ENCODE measurements at regions not wholly inside any gene's neighbourhood (a gene's known extent, or its start where the extent isn't known, plus 50 kb on each side); places are given as distances from the start of the nearest gene placed in this dataset.
"Not testable (repeated sequence)": the region's sequence is repeated elsewhere in the genome, so short reads cannot be mapped to it uniquely, and the experiment has no call there.

DNA sequence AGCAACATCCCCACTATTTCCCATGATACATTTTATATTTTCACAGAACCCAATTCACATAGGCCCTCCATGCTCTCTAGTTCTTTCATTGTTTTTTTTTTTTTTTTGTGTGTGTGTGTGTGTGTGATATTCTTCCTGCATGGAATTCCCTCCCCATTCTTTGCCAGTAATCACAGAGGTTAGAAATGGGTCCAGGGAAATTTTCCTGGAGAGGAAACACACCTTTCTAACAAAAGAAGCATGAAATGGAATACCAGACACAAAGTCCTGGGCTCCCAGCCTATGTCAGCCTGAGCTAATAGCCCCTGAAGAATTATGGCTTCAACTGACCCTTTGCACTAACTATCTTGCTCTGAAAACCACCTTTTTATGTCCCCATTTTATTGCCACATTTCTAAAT, 194.2 kb upstream of the NT5E start:
- Histone ChIP-seq H3K36me3 (ENCODE audit: insufficient read depth, low read length) (no peaks in the 10 kb centered on the region), H3K27me3 (ENCODE audit: insufficient read depth, low read length) (peaks cover 2% of the 10 kb centered on the region; the same call in 1 of the 2 replicates), H3K4me3 (ENCODE audit: low read depth, low read length) (no peak overlapping the region), H3K4me1 (ENCODE audit: control insufficient read depth, insufficient read depth, low read length, unreplicated experiment) (no peaks in the 10 kb centered on the region), H3K27ac (ENCODE audit: low read depth, low read length) (no peak overlapping the region), H3K79me2 (ENCODE audit: control insufficient read depth, insufficient read depth, low read length, unreplicated experiment) (no peaks in the 10 kb centered on the region), H2AFZ (ENCODE audit: low read length, unreplicated experiment) (no peak overlapping the region)

DNA sequence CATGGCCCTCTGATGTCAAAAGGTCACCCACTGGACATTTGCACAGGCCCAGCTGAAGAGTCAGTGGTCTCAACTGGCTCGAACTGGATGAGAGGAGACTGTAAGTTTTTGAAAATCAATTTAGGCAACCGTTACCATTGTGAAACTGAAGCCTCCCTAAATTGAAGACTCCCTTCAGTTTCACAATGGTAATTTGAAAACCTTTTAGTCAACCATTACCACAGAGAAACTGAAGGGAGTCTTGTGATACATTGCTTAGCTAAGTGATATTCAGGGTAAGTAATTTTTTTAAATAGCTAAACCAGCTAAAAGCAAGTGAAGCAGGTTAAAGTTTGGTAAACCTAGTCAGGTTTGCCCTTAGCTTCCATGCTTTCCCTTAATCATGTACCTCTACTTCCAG, 197.3 kb upstream of the NT5E start:
- no peak overlapping the region for H3K4me3 ChIP-seq (ENCODE audit: low read depth, low read length)
- H3K27me3 ChIP-seq (ENCODE audit: insufficient read depth, low read length) = no peaks in the 10 kb centered on the region
- H3K4me1 ChIP-seq (ENCODE audit: control insufficient read depth, insufficient read depth, low read length, unreplicated experiment) = no peaks in the 10 kb centered on the region
- H3K27ac ChIP-seq (ENCODE audit: low read depth, low read length) = no peak overlapping the region
- no peaks in the 10 kb centered on the region for H3K79me2 ChIP-seq (ENCODE audit: control insufficient read depth, insufficient read depth, low read length, unreplicated experiment)
- H3K36me3 ChIP-seq (ENCODE audit: insufficient read depth, low read length) = no peaks in the 10 kb centered on the region
- H2AFZ ChIP-seq (ENCODE audit: low read length, unreplicated experiment) = no peak overlapping the region

DNA sequence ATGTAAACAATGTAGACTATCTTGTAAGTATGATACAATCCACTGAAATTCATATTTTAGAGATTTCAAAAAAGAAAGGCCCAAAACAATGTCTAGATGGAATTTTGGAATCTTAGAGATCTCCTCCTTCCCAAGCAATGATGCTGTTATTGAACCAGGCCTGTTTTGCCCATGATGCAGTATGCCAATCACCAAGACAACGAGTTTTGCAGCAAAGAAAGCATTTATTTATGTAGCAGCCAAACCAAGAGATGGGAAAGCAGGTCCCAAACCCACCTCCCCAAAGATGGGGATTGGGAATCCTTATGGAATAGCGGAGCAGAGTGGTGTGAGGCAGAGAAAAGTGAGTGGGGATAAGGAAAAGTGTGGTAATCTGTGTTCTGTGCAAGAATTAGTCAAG, 197.8 kb upstream of the NT5E start:
- Histone ChIP-seq H2AFZ (ENCODE audit: low read length, unreplicated experiment) (no peak overlapping the region), H3K27ac (ENCODE audit: low read depth, low read length) (no peak overlapping the region)

DNA sequence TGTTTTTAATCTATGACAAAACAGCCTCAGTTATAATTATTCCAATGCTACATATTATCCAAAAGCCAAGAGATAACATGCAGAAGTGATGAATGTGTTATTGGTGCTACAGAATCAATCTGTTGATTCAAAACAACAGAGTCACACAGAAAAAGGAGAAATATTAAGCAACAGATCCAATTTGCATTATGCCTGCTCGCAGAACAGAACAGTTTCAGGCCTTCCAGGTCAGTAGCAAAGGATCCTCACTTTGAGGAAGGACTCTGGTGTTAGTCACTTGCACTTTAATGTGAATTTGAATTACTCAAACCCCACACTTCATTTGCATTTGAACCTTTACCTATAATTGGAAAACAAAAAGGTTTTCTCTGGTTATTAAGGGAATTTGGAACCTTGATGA, 198.6 kb upstream of the NT5E start:
- Histone ChIP-seq H3K27me3 (ENCODE audit: insufficient read depth, low read length) (no peaks in the 10 kb centered on the region), H3K27ac (ENCODE audit: low read depth, low read length) (no peak overlapping the region), H3K4me1 (ENCODE audit: control insufficient read depth, insufficient read depth, low read length, unreplicated experiment) (no peaks in the 10 kb centered on the region), H2AFZ (ENCODE audit: low read length, unreplicated experiment) (no peak overlapping the region), H3K4me3 (ENCODE audit: low read depth, low read length) (no peak overlapping the region), H3K36me3 (ENCODE audit: insufficient read depth, low read length) (no peaks in the 10 kb centered on the region), H3K79me2 (ENCODE audit: control insufficient read depth, insufficient read depth, low read length, unreplicated experiment) (no peaks in the 10 kb centered on the region)

More for the DNA sequence above, 197.8 kb upstream of the NT5E start:
- no peaks in the 10 kb centered on the region for H3K27me3 ChIP-seq (ENCODE audit: insufficient read depth, low read length)
- H3K4me1 ChIP-seq (ENCODE audit: control insufficient read depth, insufficient read depth, low read length, unreplicated experiment) = no peaks in the 10 kb centered on the region
- no peaks in the 10 kb centered on the region for H3K36me3 ChIP-seq (ENCODE audit: insufficient read depth, low read length)
- H3K79me2 ChIP-seq (ENCODE audit: control insufficient read depth, insufficient read depth, low read length, unreplicated experiment) = no peaks in the 10 kb centered on the region
- H3K4me3 ChIP-seq (ENCODE audit: low read depth, low read length) = no peak overlapping the region

DNA sequence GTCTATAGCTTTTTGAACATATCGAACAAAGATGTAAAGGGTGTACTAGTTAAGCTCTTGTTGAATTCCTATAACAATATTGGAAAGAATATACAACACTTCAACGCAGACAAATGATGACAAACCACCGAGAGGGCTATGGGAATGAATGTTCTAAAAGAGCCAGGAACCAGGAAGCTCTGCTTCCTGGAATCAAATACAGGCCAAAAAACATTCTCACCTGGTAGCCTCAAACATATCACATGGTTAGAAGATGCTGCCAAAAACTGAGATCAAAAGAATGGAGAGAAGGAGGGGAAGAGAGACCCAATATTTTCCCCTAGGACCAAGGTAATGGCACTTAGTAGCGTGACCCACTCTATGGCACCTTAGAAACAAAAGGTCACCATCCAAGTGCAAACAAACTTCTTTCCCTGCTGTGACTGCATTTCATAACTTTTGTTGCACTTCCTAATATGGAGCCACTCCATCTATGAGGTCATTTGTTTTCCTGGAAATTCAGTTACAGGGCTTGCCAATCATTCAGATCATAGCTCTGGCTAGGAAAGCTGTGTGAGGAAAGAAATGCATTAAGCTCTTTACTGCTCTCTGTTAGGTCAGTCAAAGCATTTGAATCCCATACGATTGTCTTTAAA, 199.2 kb upstream of the NT5E start:
- Histone ChIP-seq H3K4me3 (ENCODE audit: low read depth, low read length) (no peak overlapping the region), H3K27ac (ENCODE audit: low read depth, low read length) (no peak overlapping the region), H2AFZ (ENCODE audit: low read length, unreplicated experiment) (no peak overlapping the region), H3K36me3 (ENCODE audit: insufficient read depth, low read length) (no peaks in the 10 kb centered on the region), H3K79me2 (ENCODE audit: control insufficient read depth, insufficient read depth, low read length, unreplicated experiment) (no peaks in the 10 kb centered on the region), H3K27me3 (ENCODE audit: insufficient read depth, low read length) (no peaks in the 10 kb centered on the region), H3K4me1 (ENCODE audit: control insufficient read depth, insufficient read depth, low read length, unreplicated experiment) (no peaks in the 10 kb centered on the region)

DNA sequence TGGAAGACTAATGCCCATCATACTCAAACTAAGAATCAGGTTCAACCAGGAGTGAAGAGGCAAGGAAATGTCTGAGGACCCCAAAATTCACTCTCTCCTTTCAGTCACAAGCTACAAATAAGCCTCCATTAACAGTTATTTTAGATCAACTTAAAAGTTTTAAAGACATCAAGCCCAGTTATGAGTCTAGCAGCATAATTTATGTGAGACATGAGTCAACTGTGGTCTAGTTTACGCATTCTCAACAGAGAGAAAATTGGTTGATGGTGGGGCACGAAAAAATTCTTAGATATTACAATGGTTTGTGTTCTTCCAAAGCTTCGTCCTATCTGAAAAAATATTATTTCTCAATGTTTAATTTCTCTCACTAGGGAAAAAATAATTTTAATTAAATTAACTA, 204.9 kb upstream of the NT5E start:
- Histone ChIP-seq H3K27me3 (ENCODE audit: insufficient read depth, low read length) (no peaks in the 10 kb centered on the region), H3K4me3 (ENCODE audit: low read depth, low read length) (no peak overlapping the region), H3K36me3 (ENCODE audit: insufficient read depth, low read length) (no peaks in the 10 kb centered on the region)

DNA sequence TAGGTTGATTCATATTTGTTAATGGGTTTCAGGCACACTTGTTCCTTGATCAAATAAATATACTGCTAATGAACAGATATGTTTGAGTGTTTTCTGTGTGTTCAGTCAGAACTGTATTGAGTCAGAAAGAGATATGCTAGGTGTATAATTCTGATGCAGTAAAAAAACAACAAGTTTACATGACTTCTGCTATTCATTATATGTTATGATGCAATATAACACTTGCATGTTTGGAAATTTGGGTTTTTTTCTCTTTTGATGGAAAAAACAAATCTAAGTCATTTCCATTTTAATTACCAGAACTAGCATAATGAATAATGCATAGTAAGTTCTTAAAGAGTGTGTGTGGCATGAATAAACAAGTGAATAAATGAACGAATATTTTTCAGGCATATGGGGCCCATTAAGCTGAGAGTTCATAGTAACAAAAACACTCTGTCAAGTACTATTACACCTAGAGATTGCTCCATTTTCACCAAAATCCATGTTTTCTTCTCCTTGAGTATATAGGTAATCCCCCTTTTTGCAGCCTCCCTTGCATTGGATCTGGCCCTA, 208.3 kb upstream of the NT5E start:
- Histone ChIP-seq H3K36me3 (ENCODE audit: insufficient read depth, low read length) (no peaks in the 10 kb centered on the region), H3K27ac (ENCODE audit: low read depth, low read length) (no peak overlapping the region), H3K4me1 (ENCODE audit: control insufficient read depth, insufficient read depth, low read length, unreplicated experiment) (peaks cover 4% of the 10 kb centered on the region), H3K4me3 (ENCODE audit: low read depth, low read length) (no peak overlapping the region), H3K79me2 (ENCODE audit: control insufficient read depth, insufficient read depth, low read length, unreplicated experiment) (no peaks in the 10 kb centered on the region), H3K27me3 (ENCODE audit: insufficient read depth, low read length) (no peaks in the 10 kb centered on the region), H2AFZ (ENCODE audit: low read length, unreplicated experiment) (no peak overlapping the region)

More for the DNA sequence above, 204.9 kb upstream of the NT5E start:
- Histone ChIP-seq H2AFZ (ENCODE audit: low read length, unreplicated experiment) (no peak overlapping the region), H3K4me1 (ENCODE audit: control insufficient read depth, insufficient read depth, low read length, unreplicated experiment) (peaks cover 4% of the 10 kb centered on the region), H3K79me2 (ENCODE audit: control insufficient read depth, insufficient read depth, low read length, unreplicated experiment) (no peaks in the 10 kb centered on the region), H3K27ac (ENCODE audit: low read depth, low read length) (no peak overlapping the region)

DNA sequence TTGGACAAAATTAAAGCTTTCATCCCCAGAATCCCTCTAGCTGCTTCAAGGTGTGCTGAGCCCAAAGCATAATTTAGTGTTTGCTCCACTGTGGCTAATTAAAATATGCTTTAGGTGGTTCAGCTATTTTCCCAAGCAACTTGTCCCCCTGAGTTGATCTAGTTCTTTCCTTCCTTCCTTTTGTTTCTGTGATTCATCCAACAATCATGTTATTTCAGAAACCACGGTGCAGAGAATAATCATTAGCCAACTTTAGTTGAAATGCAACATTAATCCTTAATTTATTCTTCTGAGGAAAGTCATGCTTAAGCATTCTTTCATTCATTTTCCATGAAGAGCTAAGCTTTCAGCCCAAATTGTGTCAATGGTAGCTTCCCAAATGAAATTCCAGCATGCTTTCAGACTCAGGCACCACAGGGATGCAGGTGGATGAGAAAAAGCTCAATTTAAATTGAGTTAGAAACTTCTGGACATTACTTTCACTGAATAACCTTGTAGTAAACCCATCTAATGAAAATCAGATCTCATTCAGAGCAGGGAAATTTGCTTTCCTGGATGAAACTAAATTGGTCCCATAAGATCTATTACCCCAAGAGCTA, 209.0 kb upstream of the NT5E start:
- H3K27ac ChIP-seq (ENCODE audit: low read depth, low read length) = no peak overlapping the region
- H3K4me1 ChIP-seq (ENCODE audit: control insufficient read depth, insufficient read depth, low read length, unreplicated experiment) = peaks cover 4% of the 10 kb centered on the region
- H3K4me3 ChIP-seq (ENCODE audit: low read depth, low read length) = no peak overlapping the region
- H3K79me2 ChIP-seq (ENCODE audit: control insufficient read depth, insufficient read depth, low read length, unreplicated experiment) = no peaks in the 10 kb centered on the region
- no peak overlapping the region for H2AFZ ChIP-seq (ENCODE audit: low read length, unreplicated experiment)
- H3K36me3 ChIP-seq (ENCODE audit: insufficient read depth, low read length) = no peaks in the 10 kb centered on the region
- H3K27me3 ChIP-seq (ENCODE audit: insufficient read depth, low read length) = no peaks in the 10 kb centered on the region

DNA sequence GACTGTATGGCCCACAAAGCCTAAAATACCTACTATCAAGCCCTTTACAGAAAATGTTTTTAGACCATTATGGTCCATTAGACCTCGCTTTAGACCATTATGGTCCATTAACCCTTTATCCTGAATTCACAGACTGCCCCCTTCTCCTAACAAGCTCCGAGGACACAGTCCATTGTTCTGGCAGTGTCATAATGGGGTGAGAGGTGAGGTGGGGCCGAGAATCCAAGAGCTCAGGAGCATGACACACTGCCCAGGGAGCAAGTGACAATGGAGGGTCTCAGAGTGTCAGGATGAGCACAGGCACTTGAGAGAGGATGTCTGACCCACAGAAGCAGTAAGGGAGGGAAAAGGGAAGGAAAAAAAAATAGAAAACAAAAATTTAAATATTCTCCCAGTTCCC, 212.4 kb upstream of the NT5E start:
- Histone ChIP-seq H3K4me1 (ENCODE audit: control insufficient read depth, insufficient read depth, low read length, unreplicated experiment) (peaks cover 4% of the 10 kb centered on the region), H3K27ac (ENCODE audit: low read depth, low read length) (no peak overlapping the region), H3K4me3 (ENCODE audit: low read depth, low read length) (no peak overlapping the region), H3K36me3 (ENCODE audit: insufficient read depth, low read length) (no peaks in the 10 kb centered on the region), H3K27me3 (ENCODE audit: insufficient read depth, low read length) (peaks cover 3% of the 10 kb centered on the region; the same call in 1 of the 2 replicates), H3K79me2 (ENCODE audit: control insufficient read depth, insufficient read depth, low read length, unreplicated experiment) (no peaks in the 10 kb centered on the region), H2AFZ (ENCODE audit: low read length, unreplicated experiment) (no peak overlapping the region)

DNA sequence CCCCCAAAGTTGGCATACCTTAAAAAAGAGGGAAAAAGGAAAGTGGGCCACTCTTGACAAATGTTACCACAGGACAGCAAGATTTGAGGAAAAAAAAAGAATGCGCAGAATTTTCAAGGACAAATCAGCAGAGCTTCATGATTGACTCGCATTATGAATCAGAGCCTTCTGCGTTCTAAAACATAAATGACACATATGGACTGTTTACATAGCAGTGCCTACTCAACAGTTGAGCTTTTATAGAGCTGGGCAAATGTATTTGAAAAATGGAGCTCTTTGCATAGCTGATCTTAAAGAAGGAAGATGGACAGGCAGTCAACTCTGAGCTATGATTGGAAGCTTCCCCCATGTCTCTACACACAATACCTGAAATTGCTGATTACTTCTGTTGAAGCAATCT, 213.2 kb upstream of the NT5E start:
- Histone ChIP-seq H3K4me3 (ENCODE audit: low read depth, low read length) (no peak overlapping the region), H3K79me2 (ENCODE audit: control insufficient read depth, insufficient read depth, low read length, unreplicated experiment) (no peaks in the 10 kb centered on the region), H2AFZ (ENCODE audit: low read length, unreplicated experiment) (no peak overlapping the region), H3K27me3 (ENCODE audit: insufficient read depth, low read length) (peaks cover 10% of the 10 kb centered on the region; the same call in 1 of the 2 replicates), H3K27ac (ENCODE audit: low read depth, low read length) (no peak overlapping the region), H3K36me3 (ENCODE audit: insufficient read depth, low read length) (no peaks in the 10 kb centered on the region), H3K4me1 (ENCODE audit: control insufficient read depth, insufficient read depth, low read length, unreplicated experiment) (peaks cover 4% of the 10 kb centered on the region)

DNA sequence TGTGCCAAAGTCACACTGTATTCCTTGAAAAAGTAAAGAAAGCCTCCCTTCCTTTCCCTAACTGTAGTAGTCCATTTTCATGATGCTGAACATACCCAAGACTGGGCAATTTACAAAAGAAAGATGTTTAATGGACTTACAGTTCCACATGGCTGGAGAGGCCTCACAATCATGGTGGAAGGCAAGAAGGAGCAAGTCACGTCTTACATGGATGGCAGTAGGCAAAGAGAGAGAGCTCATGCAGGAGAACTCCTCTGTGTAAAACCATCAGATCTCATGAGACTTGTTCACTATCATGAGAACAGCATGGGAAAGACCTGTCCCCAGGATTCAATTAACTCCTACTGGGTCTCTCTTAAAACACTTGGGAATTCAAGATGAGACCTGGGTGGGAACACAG, 222.5 kb upstream of the NT5E start:
- not testable (repeated sequence) for H3K4me1 ChIP-seq (ENCODE audit: control insufficient read depth, insufficient read depth, low read length, unreplicated experiment)

More for the DNA sequence above, 222.5 kb upstream of the NT5E start:
- H3K27ac ChIP-seq (ENCODE audit: low read depth, low read length); H3K36me3 ChIP-seq (ENCODE audit: insufficient read depth, low read length); H3K79me2 ChIP-seq (ENCODE audit: control insufficient read depth, insufficient read depth, low read length, unreplicated experiment); H3K4me3 ChIP-seq (ENCODE audit: low read depth, low read length); H2AFZ ChIP-seq (ENCODE audit: low read length, unreplicated experiment): not testable (repeated sequence)
- peaks cover 28% of the 10 kb centered on the region; the same call in 1 of the 2 replicates for H3K27me3 ChIP-seq (ENCODE audit: insufficient read depth, low read length)

Data from ACC112 (cell line).